GM12874 (cell line): ENCODE measurements at regions not wholly inside any gene's neighbourhood (a gene's known extent, or its start where the extent isn't known, plus 50 kb on each side); places are given as distances from the start of the nearest gene placed in this dataset.

ENCODE experiments used
- TF ChIP-seq, protein P1 (sequence below): IDR thresholded peaks from 2 replicates; pipeline ENCODE4 v1.5.1; 2011; ENCODE audit warnings: low read depth, mild to moderate bottlenecking, control low read depth, low read length, moderate library complexity; ENCODE audit not compliant: insufficient read depth

DNA sequence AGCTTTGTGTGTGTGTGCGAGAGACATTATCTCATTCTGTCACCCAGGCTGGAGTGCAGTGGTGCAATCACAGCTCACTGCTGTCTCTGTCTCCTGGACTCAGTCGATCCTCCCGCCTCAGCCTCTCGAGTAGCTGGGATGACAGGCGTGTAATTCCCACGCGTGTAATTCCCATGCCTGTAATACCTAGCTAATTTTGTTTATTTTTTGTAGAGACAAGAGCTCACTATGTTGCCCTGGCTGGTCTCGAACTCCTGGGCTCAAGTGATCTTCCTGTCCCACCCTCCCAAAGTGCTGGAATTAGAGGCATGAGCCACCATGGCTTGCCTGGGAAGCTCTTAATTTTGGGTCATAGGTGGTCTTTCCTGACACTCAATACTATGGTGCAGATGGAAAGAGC lies 205.3 kb upstream of the TNRC6C start:
- TF ChIP-seq, protein P1, sequence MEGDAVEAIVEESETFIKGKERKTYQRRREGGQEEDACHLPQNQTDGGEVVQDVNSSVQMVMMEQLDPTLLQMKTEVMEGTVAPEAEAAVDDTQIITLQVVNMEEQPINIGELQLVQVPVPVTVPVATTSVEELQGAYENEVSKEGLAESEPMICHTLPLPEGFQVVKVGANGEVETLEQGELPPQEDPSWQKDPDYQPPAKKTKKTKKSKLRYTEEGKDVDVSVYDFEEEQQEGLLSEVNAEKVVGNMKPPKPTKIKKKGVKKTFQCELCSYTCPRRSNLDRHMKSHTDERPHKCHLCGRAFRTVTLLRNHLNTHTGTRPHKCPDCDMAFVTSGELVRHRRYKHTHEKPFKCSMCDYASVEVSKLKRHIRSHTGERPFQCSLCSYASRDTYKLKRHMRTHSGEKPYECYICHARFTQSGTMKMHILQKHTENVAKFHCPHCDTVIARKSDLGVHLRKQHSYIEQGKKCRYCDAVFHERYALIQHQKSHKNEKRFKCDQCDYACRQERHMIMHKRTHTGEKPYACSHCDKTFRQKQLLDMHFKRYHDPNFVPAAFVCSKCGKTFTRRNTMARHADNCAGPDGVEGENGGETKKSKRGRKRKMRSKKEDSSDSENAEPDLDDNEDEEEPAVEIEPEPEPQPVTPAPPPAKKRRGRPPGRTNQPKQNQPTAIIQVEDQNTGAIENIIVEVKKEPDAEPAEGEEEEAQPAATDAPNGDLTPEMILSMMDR: no peak

DNA sequence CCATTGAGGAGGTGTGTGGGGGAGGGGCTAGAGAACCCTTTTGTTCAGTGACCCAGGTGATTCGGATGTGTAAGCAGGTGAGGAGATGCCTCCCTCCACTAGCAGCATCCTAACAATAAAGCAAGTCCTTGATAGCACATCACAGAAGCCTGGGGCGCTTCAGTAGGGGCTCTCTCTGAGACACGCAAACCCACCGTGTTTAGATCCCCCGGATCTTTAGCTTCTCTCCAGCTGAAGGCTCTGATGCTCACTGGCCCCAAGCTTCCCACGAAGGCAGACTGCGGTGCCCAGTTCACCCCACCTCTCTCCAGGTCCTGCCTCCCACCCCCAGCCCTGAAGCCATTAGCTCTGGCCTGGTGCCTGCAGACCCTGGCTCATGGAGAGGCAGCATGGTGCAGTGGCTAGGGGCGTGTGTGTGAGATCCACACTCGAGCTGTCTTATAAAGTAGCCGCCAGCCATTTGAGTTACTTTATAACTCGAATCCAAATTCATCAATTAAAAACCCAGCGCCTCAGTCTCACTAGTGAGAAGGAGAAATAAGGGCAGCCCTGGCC lies 204.7 kb upstream of the TNRC6C start:
- TF ChIP-seq, protein P1: no peak

DNA sequence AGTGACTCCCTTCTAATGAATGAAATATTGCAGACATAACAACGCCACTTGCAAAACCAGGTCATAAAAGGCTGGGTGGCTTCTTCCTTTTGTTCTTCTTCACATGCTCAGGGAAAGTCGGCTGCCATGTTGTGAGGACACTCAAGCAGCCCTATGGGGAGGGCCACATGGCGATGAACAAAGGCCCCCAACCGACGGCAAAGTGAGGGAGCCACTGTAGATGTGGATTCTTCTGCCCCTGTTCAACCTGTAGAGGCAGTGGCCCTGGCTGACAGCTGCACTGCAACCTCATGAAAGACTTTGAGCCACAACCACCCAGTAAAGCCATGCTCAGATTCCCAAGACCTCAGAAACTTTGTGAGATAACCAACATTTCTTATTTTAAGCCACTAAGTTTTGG lies 203.5 kb upstream of the TNRC6C start:
- TF ChIP-seq, protein P1: no peak

DNA sequence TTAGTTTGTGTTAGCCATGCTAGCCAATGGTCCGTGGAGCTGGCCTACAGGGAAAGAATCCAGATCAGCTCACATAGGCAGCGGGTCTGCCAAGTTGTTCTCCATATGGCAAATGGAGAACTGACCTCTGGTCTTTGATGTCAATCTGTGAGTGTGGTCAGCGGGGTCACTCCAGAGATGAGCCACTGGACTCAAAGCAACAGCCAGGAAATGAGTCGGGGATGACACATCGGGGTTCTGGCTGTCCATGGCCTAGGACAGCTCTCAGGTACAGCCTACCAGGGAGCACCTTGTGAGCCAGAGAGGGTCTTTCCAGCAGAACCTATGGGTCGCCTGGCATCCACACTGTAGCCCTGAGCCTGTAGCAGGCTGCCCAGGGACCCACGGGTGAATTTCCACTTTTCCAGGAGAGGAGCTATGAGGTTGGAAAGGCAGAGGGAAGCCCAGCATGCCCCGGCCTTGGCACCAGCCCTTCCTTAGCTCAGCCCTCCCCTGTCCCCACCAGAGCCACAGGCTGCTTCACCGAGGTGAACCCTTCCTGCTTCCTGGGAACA lies 203.0 kb upstream of the TNRC6C start:
- TF ChIP-seq, protein P1: no peak

DNA sequence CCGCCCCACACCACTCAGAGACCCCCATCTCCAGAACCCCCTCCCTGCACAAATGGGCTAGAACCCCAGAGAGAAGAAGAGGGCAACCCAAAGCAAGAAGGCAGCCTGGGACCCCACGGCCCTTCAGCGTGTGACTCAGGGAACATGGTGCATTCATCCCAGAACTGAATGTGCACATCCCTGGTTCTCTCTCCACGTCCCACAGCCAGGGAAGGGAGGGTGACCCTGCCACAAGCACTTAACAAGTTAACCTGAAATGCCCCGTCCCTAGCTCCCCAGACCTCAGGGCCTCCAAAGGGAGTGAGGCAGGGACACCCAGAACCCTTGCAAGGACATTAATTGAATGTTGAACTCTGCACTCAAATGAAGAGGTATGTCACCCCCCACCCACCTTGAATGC lies 202.5 kb upstream of the TNRC6C start:
- TF ChIP-seq, protein P1: no peak

DNA sequence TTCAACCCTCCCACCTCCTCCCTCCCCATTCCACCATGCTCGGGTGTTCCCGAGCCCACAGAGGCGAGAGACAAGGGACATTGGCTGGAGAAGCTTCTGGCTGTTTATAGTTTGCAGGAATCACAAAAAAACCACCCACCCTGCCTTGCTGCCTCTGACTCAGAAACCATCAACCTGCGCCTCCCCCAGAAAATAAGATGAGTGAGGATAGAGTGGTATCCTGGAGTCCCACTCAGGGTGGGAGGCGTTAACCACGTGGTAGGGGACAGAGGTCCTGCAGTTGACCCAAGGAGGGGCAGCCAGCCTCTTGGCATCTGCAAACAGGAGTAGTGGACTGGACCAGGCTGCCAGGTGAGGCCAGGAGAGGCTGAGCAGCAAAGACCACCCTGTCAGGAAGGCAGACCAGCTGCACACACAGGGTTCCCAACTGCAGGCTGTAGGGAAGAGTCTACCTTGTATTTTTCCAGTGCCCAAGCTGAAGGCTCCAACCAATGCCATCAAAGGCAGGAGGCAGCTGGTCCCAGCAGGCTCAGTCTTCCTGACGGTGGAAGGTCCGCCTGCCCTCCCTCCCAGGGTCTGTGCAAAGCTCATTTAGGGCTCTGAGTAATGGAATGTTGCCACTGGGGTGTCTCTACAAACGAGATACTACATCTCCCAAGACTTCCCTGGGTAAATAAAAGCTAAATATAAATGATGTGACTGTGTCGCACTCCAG lies 201.5 kb upstream of the TNRC6C start:
- TF ChIP-seq, protein P1: no peak

DNA sequence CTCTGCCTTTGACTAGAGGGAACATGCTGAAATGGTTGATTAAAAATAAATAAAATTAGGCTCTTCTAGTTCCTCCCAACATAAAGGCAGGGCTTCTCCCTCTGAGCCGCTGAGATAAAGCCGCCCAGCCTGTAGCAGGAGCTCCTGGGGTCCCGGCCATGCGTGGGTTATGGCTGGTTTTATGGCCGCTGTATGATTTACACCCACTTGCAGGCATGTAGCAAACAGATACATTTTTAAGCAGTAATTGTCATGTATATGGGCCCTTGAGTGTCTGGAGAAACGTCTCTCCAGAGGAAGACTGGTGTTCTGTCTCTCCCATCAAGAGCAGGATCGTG lies 201.0 kb upstream of the TNRC6C start:
- TF ChIP-seq, protein P1: no peak
